H1 (cell line): ENCODE measurements at regions not wholly inside any gene's neighbourhood (a gene's known extent, or its start where the extent isn't known, plus 50 kb on each side); places are given as distances from the start of the nearest gene placed in this dataset.

Experiments used
- ASH2L ChIP-seq: fragments of 200-600, 300-600 bp; sonication (generic); IDR thresholded peaks from one replicate; pipeline ENCODE4 v1.7.1; 2017; ENCODE audit warnings: low read length
- HDAC6 ChIP-seq: IDR thresholded peaks from one replicate; pipeline ENCODE4 v1.7.1; 2012; ENCODE audit warnings: low read depth, mild to moderate bottlenecking, inconsistent platforms, low read length, moderate library complexity
- JUN ChIP-seq: IDR thresholded peaks from 2 replicates; pipeline ENCODE4 v1.6.1; 2011; ENCODE audit warnings: low read depth, mild to moderate bottlenecking, improper control_type of control experiment, low read length
- KDM1A ChIP-seq: fragments of 200-600, 300-600 bp; sonication (generic); IDR thresholded peaks from 2 replicates; pipeline ENCODE4 v1.7.1; 2016; ENCODE audit warnings: mild to moderate bottlenecking, low read length, borderline replicate concordance
- POU5F1 ChIP-seq: IDR thresholded peaks from 2 replicates; pipeline ENCODE4 v1.6.1; 2011; ENCODE audit warnings: low read depth, mild to moderate bottlenecking, low read length, moderate library complexity
- RNF2 ChIP-seq: fragments of 200-900, 300-1000 bp; sonication (generic); IDR thresholded peaks from 2 replicates; pipeline ENCODE4 v1.7.1; 2016; ENCODE audit warnings: borderline replicate concordance, low read depth, mild to moderate bottlenecking, antibody characterized with exemption, low read length; ENCODE audit not compliant: poor library complexity, severe bottlenecking; ENCODE audit errors: missing control alignments
- TF ChIP-seq, protein P1 (sequence below): fragments of 300-600 bp; sonication (generic); IDR thresholded peaks from 2 replicates; pipeline ENCODE4 v1.7.1; 2012; ENCODE audit warnings: low read length, moderate library complexity, mild to moderate bottlenecking, inconsistent platforms; ENCODE audit not compliant: insufficient replicate concordance

DNA sequence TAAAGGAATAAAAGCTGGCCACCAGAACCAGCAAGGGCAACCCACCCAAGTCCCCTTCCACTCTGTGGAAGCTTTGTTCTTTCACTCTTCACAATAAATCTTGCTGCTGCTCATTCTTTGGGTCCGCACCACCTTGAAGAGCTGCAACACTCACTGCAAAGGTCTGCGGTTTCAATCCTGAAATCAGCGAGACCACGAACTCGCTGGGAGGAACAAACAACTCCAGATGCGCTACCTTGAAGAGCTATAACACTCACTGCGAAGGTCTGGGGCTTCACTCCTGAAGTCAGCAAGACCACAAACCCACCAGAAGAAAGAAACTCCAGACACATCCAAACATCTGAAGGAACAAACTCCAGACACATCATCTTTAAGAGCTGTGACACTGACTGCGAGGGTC lies 365.2 kb upstream of the LUZP2 start (continued):
- TF ChIP-seq, protein P1, sequence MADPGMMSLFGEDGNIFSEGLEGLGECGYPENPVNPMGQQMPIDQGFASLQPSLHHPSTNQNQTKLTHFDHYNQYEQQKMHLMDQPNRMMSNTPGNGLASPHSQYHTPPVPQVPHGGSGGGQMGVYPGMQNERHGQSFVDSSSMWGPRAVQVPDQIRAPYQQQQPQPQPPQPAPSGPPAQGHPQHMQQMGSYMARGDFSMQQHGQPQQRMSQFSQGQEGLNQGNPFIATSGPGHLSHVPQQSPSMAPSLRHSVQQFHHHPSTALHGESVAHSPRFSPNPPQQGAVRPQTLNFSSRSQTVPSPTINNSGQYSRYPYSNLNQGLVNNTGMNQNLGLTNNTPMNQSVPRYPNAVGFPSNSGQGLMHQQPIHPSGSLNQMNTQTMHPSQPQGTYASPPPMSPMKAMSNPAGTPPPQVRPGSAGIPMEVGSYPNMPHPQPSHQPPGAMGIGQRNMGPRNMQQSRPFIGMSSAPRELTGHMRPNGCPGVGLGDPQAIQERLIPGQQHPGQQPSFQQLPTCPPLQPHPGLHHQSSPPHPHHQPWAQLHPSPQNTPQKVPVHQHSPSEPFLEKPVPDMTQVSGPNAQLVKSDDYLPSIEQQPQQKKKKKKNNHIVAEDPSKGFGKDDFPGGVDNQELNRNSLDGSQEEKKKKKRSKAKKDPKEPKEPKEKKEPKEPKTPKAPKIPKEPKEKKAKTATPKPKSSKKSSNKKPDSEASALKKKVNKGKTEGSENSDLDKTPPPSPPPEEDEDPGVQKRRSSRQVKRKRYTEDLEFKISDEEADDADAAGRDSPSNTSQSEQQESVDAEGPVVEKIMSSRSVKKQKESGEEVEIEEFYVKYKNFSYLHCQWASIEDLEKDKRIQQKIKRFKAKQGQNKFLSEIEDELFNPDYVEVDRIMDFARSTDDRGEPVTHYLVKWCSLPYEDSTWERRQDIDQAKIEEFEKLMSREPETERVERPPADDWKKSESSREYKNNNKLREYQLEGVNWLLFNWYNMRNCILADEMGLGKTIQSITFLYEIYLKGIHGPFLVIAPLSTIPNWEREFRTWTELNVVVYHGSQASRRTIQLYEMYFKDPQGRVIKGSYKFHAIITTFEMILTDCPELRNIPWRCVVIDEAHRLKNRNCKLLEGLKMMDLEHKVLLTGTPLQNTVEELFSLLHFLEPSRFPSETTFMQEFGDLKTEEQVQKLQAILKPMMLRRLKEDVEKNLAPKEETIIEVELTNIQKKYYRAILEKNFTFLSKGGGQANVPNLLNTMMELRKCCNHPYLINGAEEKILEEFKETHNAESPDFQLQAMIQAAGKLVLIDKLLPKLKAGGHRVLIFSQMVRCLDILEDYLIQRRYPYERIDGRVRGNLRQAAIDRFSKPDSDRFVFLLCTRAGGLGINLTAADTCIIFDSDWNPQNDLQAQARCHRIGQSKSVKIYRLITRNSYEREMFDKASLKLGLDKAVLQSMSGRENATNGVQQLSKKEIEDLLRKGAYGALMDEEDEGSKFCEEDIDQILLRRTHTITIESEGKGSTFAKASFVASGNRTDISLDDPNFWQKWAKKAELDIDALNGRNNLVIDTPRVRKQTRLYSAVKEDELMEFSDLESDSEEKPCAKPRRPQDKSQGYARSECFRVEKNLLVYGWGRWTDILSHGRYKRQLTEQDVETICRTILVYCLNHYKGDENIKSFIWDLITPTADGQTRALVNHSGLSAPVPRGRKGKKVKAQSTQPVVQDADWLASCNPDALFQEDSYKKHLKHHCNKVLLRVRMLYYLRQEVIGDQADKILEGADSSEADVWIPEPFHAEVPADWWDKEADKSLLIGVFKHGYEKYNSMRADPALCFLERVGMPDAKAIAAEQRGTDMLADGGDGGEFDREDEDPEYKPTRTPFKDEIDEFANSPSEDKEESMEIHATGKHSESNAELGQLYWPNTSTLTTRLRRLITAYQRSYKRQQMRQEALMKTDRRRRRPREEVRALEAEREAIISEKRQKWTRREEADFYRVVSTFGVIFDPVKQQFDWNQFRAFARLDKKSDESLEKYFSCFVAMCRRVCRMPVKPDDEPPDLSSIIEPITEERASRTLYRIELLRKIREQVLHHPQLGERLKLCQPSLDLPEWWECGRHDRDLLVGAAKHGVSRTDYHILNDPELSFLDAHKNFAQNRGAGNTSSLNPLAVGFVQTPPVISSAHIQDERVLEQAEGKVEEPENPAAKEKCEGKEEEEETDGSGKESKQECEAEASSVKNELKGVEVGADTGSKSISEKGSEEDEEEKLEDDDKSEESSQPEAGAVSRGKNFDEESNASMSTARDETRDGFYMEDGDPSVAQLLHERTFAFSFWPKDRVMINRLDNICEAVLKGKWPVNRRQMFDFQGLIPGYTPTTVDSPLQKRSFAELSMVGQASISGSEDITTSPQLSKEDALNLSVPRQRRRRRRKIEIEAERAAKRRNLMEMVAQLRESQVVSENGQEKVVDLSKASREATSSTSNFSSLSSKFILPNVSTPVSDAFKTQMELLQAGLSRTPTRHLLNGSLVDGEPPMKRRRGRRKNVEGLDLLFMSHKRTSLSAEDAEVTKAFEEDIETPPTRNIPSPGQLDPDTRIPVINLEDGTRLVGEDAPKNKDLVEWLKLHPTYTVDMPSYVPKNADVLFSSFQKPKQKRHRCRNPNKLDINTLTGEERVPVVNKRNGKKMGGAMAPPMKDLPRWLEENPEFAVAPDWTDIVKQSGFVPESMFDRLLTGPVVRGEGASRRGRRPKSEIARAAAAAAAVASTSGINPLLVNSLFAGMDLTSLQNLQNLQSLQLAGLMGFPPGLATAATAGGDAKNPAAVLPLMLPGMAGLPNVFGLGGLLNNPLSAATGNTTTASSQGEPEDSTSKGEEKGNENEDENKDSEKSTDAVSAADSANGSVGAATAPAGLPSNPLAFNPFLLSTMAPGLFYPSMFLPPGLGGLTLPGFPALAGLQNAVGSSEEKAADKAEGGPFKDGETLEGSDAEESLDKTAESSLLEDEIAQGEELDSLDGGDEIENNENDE, result no peak
- TF ChIP-seq JUN, result no peak
- TF ChIP-seq POU5F1, result no peak
- no peak for TF ChIP-seq HDAC6
- no peak for TF ChIP-seq RNF2
- TF ChIP-seq KDM1A, result no peak
- no peak for TF ChIP-seq ASH2L
